Naive thymus-derived CD4-positive, alpha-beta T cell (primary cell): ENCODE measurements at regions not wholly inside any gene's neighbourhood (a gene's known extent, or its start where the extent isn't known, plus 50 kb on each side); places are given as distances from the start of the nearest gene placed in this dataset.

Experiments
- ATAC-seq: fragments of 150-1000 bp; cut with Tn5 transposase; 2 replicates; pipeline ENCODE4 v1.10.0; 2021; ENCODE audit warnings: mild to moderate bottlenecking, moderate library complexity
- CTCF ChIA-PET: fragments of 350-600 bp; sonication (Branson Sonifier 250); formaldehyde crosslinking; loops from one replicate; lab custom pipeline; 2021; ENCODE audit warnings: antibody characterized with exemption; lab: Charles Lee
- POLR2A ChIA-PET: fragments of 350-600 bp; sonication (Branson Sonifier 250); formaldehyde crosslinking; loops from one replicate; lab custom pipeline; 2021; ENCODE audit warnings: antibody characterized with exemption, inconsistent platforms; lab: Charles Lee
- DNase-seq, 9 donors: peaks; one replicate each; pipeline versions ENCODE4 v3.0.0 to v3.0.0-alpha.2; 2020 to 2022; ENCODE audit warnings: mixed read lengths in 1 of 9
- H3K27ac ChIP-seq: one replicate; pipeline ENCODE4 v1.7.0; 2013; ENCODE audit warnings: mild to moderate bottlenecking, low read depth, low read length, moderate library complexity
- H3K27me3 ChIP-seq, 2 donors: one replicate each; pipeline ENCODE4 v1.7.0; 2013; ENCODE audit warnings: low read length in 2 of 2, mild to moderate bottlenecking in 2 of 2, moderate library complexity in 2 of 2; ENCODE audit not compliant: control insufficient read depth in 2 of 2, insufficient read depth in 2 of 2
- H3K36me3 ChIP-seq, 3 experiments: 1 replicate in 2 of 3; 2 replicates in 1 of 3; pipeline ENCODE4 v1.7.0; 2013; ENCODE audit warnings: low read length in 3 of 3, mild to moderate bottlenecking in 3 of 3, moderate library complexity in 1 of 3; ENCODE audit not compliant: insufficient read depth in 3 of 3, control insufficient read depth in 2 of 3
- H3K4me1 ChIP-seq, 2 donors: one replicate each; pipeline ENCODE4 v1.7.0; 2013; ENCODE audit warnings: low read length in 2 of 2, mild to moderate bottlenecking in 2 of 2, moderate library complexity in 1 of 2; ENCODE audit not compliant: control insufficient read depth in 2 of 2, insufficient read depth in 2 of 2
- H3K4me3 ChIP-seq: 2 replicates; pipeline ENCODE4 v1.7.0; 2013; ENCODE audit warnings: mild to moderate bottlenecking, low read length
- H3K9me3 ChIP-seq, 3 experiments: 1 replicate in 2 of 3; 2 replicates in 1 of 3; pipeline ENCODE4 v1.7.0; 2013; ENCODE audit warnings: low read length in 3 of 3; ENCODE audit not compliant: control insufficient read depth in 2 of 3
- H3K27ac Mint-ChIP-seq, 9 donors: one replicate each; pipeline ENCODE4 v1.8.0; 2020 to 2022; ENCODE audit warnings: mixed read lengths in 9 of 9, mild to moderate bottlenecking in 8 of 9, moderate library complexity in 5 of 9, inconsistent platforms in 2 of 9
- H3K27me3 Mint-ChIP-seq, 5 donors: one replicate each; pipeline ENCODE4 v1.8.0; 2021 to 2022; ENCODE audit warnings: mixed read lengths in 5 of 5, mild to moderate bottlenecking in 1 of 5
- H3K36me3 Mint-ChIP-seq, 5 donors: one replicate each; pipeline ENCODE4 v1.8.0; 2020 to 2022; ENCODE audit warnings: mixed read lengths in 5 of 5, mild to moderate bottlenecking in 3 of 5, inconsistent platforms in 1 of 5
- H3K4me1 Mint-ChIP-seq, 7 donors: one replicate each; pipeline ENCODE4 v1.8.0; 2020 to 2022; ENCODE audit warnings: mixed read lengths in 7 of 7, mild to moderate bottlenecking in 3 of 7, inconsistent platforms in 1 of 7
- H3K4me3 Mint-ChIP-seq, 10 donors: one replicate each; pipeline ENCODE4 v1.8.0; 2020 to 2022; ENCODE audit warnings: mild to moderate bottlenecking in 10 of 10, mixed read lengths in 10 of 10, moderate library complexity in 6 of 10, inconsistent platforms in 2 of 10
- H3K9me3 Mint-ChIP-seq, 11 donors: one replicate each; pipeline ENCODE4 v1.8.0; 2020 to 2022; ENCODE audit warnings: mixed read lengths in 11 of 11, mild to moderate bottlenecking in 4 of 11, inconsistent platforms in 1 of 11, moderate library complexity in 1 of 11
- intact Hi-C, 2 donors: fragments of 100-400 bp; cut with micrococcal nuclease; formaldehyde crosslinking; loops; one replicate each; pipeline ENCODE4 v1.15.1; 2023

DNA sequence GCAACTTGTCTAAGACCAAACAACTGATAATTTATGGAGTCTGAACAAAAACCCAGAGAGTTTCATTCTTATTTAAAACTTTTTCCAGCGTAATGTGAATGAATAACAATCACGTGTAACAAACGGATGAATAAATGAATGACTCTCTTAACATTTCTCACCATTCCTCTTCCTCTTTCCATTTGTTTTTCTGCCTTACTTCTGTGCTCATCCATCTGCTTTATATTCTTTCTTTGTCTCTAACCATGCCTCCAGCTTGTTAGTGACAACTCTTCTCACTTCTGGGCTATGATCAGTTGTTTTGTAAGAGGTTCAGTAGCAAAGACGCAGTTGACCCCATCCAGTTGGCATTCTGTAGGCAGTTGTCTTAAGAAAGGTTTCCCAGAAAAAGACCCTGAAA, 133.7 kb upstream of the MB21D2 start:
- H3K27me3 ChIP-seq: no peaks in the 10 kb centered on the region
- H3K27ac ChIP-seq: no peak overlapping the region
- POLR2A ChIA-PET: no interaction called here
- Mint-ChIP-seq H3K4me3 (no peak overlapping the region), H3K9me3 (peaks cover 0 to 2% (median 0%) of the 10 kb centered on the region in 11 donors), H3K27ac (no peak overlapping the region), H3K27me3 (peaks cover 0 to 29% (median 8%) of the 10 kb centered on the region in 5 donors), H3K36me3 (no peaks in the 10 kb centered on the region), H3K4me1 (no peaks in the 10 kb centered on the region)
- DNase-seq (no peak), ATAC-seq (no peak)
- H3K9me3 ChIP-seq: no peaks in the 10 kb centered on the region
- CTCF ChIA-PET: no interaction called here
- intact Hi-C loops: no loop called here
- H3K4me1 ChIP-seq: no peaks in the 10 kb centered on the region
- no peak overlapping the region for H3K4me3 ChIP-seq
- no peaks in the 10 kb centered on the region for H3K36me3 ChIP-seq

DNA sequence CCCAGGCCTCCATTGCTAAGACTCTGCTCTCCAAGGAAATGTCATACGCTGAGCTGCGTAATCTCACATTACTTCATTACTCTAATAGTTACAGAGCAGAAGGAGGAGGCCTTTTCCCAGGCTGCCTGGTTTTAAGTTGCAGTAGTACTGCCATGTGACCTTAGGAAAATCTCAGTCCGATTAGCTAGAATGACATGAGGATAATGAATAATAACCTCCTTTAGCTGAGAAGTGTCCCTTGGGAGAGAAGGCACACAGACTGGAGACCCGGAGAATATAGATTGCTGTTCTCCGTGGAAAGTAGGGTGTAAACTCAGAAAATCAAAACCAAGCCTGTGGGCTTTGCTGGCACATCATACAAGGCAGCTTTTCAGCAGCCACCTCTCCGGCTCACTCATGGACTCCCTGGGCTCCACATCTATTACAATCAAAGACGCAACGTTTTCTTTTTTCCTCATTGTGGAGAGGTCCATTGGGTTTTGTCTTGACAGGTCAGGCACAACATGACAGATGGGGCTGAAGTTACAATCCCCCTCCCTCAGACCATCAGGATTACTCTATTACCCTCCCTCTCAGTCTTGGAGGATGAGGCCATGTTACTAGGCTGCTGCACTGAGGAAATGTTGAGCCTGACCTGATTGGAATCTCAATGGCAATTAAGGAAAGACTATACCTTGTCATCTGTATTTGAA, 134.8 kb upstream of the MB21D2 start:
- ChIA-PET POLR2A (no interaction called here), CTCF (no interaction called here)
- no peaks in the 10 kb centered on the region for H3K4me1 Mint-ChIP-seq
- ATAC-seq (no peak), DNase-seq (no peak)
- H3K27me3 Mint-ChIP-seq: peaks cover 0 to 28% (median 8%) of the 10 kb centered on the region in 5 donors
- intact Hi-C loops: no loop called here
- H3K9me3 ChIP-seq: no peaks in the 10 kb centered on the region
- no peak overlapping the region for H3K4me3 Mint-ChIP-seq
- H3K27ac Mint-ChIP-seq: no peak overlapping the region
- H3K4me1 ChIP-seq: no peaks in the 10 kb centered on the region
- no peak overlapping the region for H3K4me3 ChIP-seq
- H3K36me3 ChIP-seq: no peaks in the 10 kb centered on the region
- H3K27ac ChIP-seq: no peak overlapping the region
- no peaks in the 10 kb centered on the region for H3K36me3 Mint-ChIP-seq
- H3K9me3 Mint-ChIP-seq: peaks cover 0 to 2% (median 0%) of the 10 kb centered on the region in 11 donors
- H3K27me3 ChIP-seq: no peaks in the 10 kb centered on the region

DNA sequence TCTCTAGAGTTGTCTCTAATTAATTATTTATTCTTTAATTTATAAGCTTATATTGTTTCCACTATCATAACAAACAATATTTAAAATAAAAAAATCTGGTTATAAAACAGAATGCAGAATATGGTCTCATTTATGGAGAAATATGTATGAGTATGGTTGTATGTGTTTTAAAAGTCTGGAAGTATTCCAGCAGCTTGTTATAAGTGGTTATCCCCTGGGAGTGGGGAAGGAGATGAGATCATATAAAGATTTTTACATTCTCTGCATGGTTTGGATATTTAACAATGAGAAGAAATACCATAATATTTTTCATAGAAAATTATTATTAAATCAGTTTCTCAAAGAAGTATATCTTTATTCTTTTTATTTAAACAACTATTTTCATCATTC, 135.4 kb upstream of the MB21D2 start:
- no peak overlapping the region for H3K27ac ChIP-seq
- Mint-ChIP-seq H3K4me3 (no peak overlapping the region), H3K27ac (no peak overlapping the region), H3K4me1 (no peaks in the 10 kb centered on the region), H3K9me3 (peaks cover 0 to 2% (median 0%) of the 10 kb centered on the region in 11 donors), H3K36me3 (no peaks in the 10 kb centered on the region), H3K27me3 (peaks cover 4 to 27% (median 13%) of the 10 kb centered on the region in 5 donors)
- ATAC-seq (no peak), DNase-seq (no peak)
- ChIA-PET POLR2A (no interaction called here), CTCF (no interaction called here)
- intact Hi-C loops: no loop called here
- H3K9me3 ChIP-seq: no peaks in the 10 kb centered on the region
- H3K4me1 ChIP-seq: no peaks in the 10 kb centered on the region
- H3K36me3 ChIP-seq: no peaks in the 10 kb centered on the region
- H3K27me3 ChIP-seq: no peaks in the 10 kb centered on the region
- H3K4me3 ChIP-seq: no peak overlapping the region

DNA sequence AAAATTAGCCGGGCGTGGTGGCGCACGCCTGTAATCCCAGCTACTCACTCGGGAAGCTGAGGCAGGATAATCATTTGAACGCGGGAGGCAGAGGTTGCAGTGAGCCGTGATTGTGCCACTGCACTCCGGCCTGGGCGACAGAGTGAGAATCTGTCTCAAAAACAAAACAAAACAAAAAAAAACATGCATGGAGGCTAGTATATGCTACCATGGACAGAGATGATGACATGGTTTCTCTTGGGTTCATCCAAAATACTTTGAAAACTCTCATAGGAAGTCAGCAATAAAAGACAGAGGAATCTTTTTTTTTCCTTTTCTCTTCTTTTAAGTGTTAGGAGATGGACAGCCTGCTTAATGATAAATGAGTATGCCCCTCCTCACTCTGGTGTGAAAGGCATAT, 137.7 kb upstream of the MB21D2 start:
- no peaks in the 10 kb centered on the region for H3K4me1 Mint-ChIP-seq
- H3K4me3 ChIP-seq: no peak overlapping the region

DNA sequence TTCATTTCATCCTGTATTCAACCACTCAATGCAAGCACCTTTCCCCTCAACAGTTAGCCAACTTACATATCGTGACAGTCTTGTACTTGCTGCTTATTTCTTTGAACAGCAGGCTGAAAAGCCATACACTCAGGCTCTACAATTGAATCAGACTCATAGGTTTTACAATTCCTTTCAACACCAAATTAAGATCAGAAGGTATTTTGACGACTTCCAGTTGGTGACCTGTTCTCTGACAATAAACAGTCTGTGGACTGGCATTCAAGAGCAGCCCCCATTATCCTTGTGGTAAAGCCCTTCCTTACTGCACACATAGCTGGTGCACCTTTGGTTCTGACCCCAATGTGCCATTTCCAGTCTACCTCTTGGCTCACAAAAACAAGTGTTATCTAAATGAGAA, 140.0 kb upstream of the MB21D2 start:
- H3K4me3 ChIP-seq: no peak overlapping the region

More for the DNA sequence above, 137.7 kb upstream of the MB21D2 start:
- Histone ChIP-seq H3K4me1 (no peaks in the 10 kb centered on the region), H3K27ac (no peak overlapping the region), H3K36me3 (no peaks in the 10 kb centered on the region), H3K9me3 (no peaks in the 10 kb centered on the region), H3K27me3 (no peaks in the 10 kb centered on the region)
- Mint-ChIP-seq H3K27ac (no peak overlapping the region), H3K27me3 (peaks cover 5 to 20% (median 13%) of the 10 kb centered on the region in 5 donors), H3K4me3 (no peak overlapping the region), H3K9me3 (peaks cover 0 to 1% (median 0%) of the 10 kb centered on the region in 11 donors), H3K36me3 (no peaks in the 10 kb centered on the region)
- CTCF ChIA-PET: no interaction called here
- no peak for ATAC-seq
- POLR2A ChIA-PET: no interaction called here
- no peak for DNase-seq
- intact Hi-C loops: no loop called here

DNA sequence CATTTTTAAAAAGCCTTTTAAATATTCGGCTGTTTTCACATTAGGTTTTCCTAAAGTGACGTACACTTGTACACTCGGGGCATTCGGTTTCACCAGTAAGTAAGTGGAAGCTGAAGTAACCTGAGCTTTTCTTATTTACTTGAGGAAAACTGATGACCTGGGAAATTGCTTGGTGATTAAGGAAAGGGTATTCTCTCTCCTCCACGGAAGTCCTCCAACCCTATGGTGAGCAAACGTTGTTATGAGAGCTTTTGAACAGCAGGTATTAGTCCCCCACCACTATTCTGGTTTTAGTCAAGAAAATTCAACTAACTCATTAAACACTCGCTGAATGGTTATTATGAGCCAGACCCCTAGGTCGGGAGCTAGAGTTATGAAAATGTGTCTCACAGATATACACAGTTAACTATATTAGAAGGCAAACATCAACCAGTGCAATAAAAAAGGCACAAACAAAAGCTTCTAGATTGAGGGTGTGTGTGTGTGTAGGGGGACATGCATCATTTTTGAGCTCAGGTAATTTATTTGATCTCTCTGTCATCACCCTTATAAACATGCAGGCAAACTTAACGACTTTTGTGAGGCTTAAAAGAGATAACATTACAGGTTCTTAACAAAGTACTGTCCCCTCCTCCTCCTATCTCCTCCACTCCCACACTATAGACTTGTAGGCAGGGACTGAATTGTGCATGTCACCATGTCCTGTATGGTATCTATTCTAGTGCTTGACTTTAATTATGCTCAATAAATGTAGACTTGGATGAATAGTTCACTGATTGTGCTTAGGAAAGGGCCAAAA, 143.3 kb upstream of the MB21D2 start:
- Mint-ChIP-seq H3K4me1 (no peaks in the 10 kb centered on the region), H3K9me3 (peaks cover 0 to 1% (median 0%) of the 10 kb centered on the region in 11 donors), H3K36me3 (no peaks in the 10 kb centered on the region), H3K4me3 (no peak overlapping the region), H3K27me3 (peaks cover 7 to 21% (median 15%) of the 10 kb centered on the region in 5 donors), H3K27ac (no peak overlapping the region)
- Histone ChIP-seq H3K27me3 (no peaks in the 10 kb centered on the region), H3K27ac (no peak overlapping the region), H3K9me3 (no peaks in the 10 kb centered on the region), H3K4me1 (no peaks in the 10 kb centered on the region), H3K4me3 (no peak overlapping the region), H3K36me3 (no peaks in the 10 kb centered on the region)
- intact Hi-C loops: no loop called here
- ChIA-PET POLR2A (no interaction called here), CTCF (no interaction called here)
- ATAC-seq (no peak), DNase-seq (no peak)

More for the DNA sequence above, 140.0 kb upstream of the MB21D2 start:
- no peaks in the 10 kb centered on the region for H3K9me3 ChIP-seq
- H3K36me3 Mint-ChIP-seq: no peaks in the 10 kb centered on the region
- H3K27me3 ChIP-seq: no peaks in the 10 kb centered on the region
- intact Hi-C loops: no loop called here
- ChIA-PET POLR2A (no interaction called here), CTCF (no interaction called here)
- H3K27ac ChIP-seq: no peak overlapping the region
- H3K4me1 Mint-ChIP-seq: no peaks in the 10 kb centered on the region
- H3K9me3 Mint-ChIP-seq: peaks cover 0 to 1% (median 0%) of the 10 kb centered on the region in 11 donors
- no peaks in the 10 kb centered on the region for H3K4me1 ChIP-seq
- peaks cover 5 to 16% (median 13%) of the 10 kb centered on the region in 5 donors for H3K27me3 Mint-ChIP-seq
- H3K27ac Mint-ChIP-seq: no peak overlapping the region
- ATAC-seq: no peak
- DNase-seq: no peak
- H3K36me3 ChIP-seq: no peaks in the 10 kb centered on the region
- no peak overlapping the region for H3K4me3 Mint-ChIP-seq
